Hepatocyte (in vitro differentiated cells): ENCODE measurements at regions not wholly inside any gene's neighbourhood (a gene's known extent, or its start where the extent isn't known, plus 50 kb on each side); places are given as distances from the start of the nearest gene placed in this dataset.
"Not testable (repeated sequence)": the region's sequence is repeated elsewhere in the genome, so short reads cannot be mapped to it uniquely, and the experiment has no call there.

Experiments
- CTCF ChIP-seq: fragments of 200-600 bp; sonication (generic); IDR thresholded peaks from 2 replicates; pipeline ENCODE4 v1.5.1; 2016; ENCODE audit warnings: antibody characterized with exemption, mild to moderate bottlenecking; ENCODE audit not compliant: poor library complexity
- EZH2 ChIP-seq: fragments of 200-600 bp; sonication (generic); IDR thresholded peaks from 2 replicates; pipeline ENCODE4 v1.6.1; 2016; ENCODE audit warnings: antibody characterized with exemption, mild to moderate bottlenecking, borderline replicate concordance

GRCh38 chr15:24518772-24519171, 156.8 kb upstream of the NPAP1 start:
- not testable (repeated sequence) for TF ChIP-seq CTCF, EZH2
